ENCODE measurements at regions not wholly inside any gene's neighbourhood (a gene's known extent, or its start where the extent isn't known, plus 50 kb on each side); places are given as distances from the start of the nearest gene placed in this dataset.

DNA sequence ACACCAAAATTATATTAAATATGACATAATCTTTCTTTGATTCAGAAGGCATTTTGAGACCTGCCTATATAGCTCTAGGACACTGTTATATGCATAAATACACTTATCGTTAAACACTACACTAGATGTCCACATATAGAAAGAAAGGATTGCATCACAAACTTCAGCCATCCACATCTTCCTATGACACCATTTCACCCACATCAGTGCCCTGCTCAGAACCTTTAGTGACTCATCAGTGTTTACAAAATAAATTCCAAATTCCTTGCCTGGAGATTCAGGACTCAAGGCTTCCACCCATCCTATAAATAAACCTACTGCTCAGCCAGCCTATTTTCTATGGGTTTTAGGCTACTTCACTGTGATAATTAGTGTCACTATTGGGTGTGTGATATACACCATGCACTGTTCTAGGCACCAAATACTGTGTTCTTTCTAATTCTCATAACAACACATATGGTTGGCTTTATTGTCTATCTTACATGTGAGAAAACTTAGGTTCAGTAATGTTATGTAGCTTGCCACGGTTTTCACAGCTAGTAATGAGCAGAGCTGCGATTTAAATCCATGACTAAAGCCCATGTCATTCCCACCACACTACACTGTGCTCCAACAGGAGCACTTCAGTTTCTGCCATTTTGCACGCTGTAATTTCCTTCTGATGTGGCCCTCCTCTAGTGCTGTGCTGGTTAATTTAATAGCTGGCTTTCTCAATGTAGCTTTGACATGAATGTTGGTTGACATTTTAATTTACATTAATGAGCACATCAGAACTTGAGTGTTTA is 103.3 kb downstream of the SREK1 start:
- no peaks in the 10 kb centered on the region for H3K27me3 ChIP-seq
- H3K4me1 ChIP-seq, result no peaks in the 10 kb centered on the region
- H3K4me3 ChIP-seq (ENCODE audit: low read depth, low read length), result no peak overlapping the region
- no peaks in the 10 kb centered on the region for H3K36me3 ChIP-seq
- no peak for DNase-seq
- H3K9me3 ChIP-seq, result no peaks in the 10 kb centered on the region
- TF ChIP-seq, protein P1, sequence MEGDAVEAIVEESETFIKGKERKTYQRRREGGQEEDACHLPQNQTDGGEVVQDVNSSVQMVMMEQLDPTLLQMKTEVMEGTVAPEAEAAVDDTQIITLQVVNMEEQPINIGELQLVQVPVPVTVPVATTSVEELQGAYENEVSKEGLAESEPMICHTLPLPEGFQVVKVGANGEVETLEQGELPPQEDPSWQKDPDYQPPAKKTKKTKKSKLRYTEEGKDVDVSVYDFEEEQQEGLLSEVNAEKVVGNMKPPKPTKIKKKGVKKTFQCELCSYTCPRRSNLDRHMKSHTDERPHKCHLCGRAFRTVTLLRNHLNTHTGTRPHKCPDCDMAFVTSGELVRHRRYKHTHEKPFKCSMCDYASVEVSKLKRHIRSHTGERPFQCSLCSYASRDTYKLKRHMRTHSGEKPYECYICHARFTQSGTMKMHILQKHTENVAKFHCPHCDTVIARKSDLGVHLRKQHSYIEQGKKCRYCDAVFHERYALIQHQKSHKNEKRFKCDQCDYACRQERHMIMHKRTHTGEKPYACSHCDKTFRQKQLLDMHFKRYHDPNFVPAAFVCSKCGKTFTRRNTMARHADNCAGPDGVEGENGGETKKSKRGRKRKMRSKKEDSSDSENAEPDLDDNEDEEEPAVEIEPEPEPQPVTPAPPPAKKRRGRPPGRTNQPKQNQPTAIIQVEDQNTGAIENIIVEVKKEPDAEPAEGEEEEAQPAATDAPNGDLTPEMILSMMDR (IDR thresholded peaks at IDR 0.05; ENCODE audit: low read depth, low read length), result no peak

DNA sequence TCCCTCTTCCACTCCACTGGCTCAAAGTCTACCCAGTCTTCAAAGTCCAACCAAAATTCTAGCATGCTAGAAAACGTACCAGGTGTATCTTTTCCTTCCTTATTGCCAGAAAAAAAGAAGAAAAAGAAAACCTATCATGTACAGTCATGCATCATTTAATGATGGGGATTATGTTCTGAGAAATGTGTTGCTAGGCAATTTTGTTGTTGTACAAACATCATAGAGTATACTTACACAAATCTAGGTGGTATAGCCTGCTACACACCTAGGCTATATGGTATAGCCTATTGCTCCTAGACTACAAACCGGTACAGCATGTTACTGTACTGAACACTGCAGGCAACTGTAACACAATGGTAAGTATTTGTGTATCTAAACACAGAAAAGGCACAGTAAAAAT is 104.8 kb downstream of the SREK1 start:
- no peak for DNase-seq
- Histone ChIP-seq H3K36me3 (no peaks in the 10 kb centered on the region), H3K4me1 (no peaks in the 10 kb centered on the region), H3K9me3 (no peaks in the 10 kb centered on the region), H3K27me3 (no peaks in the 10 kb centered on the region), H3K4me3 (ENCODE audit: low read depth, low read length) (no peak overlapping the region)
- TF ChIP-seq, protein P1 (IDR thresholded peaks at IDR 0.05; ENCODE audit: low read depth, low read length), result no peak

DNA sequence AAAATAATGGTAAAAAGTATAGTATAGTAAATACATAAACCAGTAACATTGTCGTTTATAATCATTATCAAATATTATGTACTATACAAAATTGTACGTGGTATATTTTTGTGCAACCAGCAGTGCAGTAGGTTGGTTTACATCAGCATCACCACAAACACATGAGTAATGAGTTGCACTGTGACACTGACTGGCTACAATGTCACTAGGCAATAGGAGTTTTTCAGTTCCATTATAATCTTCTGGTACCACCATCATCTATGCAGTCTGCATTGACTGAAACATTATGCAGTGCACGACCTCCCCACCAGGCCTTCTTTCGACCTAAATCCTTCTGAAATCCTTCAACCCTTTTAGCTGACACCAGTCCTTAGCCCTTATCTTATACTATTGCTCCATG is 105.8 kb downstream of the SREK1 start:
- TF ChIP-seq, protein P1 (IDR thresholded peaks at IDR 0.05; ENCODE audit: low read depth, low read length), result no peak
- Histone ChIP-seq H3K36me3 (no peaks in the 10 kb centered on the region), H3K27me3 (no peaks in the 10 kb centered on the region), H3K4me1 (no peaks in the 10 kb centered on the region), H3K9me3 (no peaks in the 10 kb centered on the region), H3K4me3 (ENCODE audit: low read depth, low read length) (no peak overlapping the region)
- no peak for DNase-seq

DNA sequence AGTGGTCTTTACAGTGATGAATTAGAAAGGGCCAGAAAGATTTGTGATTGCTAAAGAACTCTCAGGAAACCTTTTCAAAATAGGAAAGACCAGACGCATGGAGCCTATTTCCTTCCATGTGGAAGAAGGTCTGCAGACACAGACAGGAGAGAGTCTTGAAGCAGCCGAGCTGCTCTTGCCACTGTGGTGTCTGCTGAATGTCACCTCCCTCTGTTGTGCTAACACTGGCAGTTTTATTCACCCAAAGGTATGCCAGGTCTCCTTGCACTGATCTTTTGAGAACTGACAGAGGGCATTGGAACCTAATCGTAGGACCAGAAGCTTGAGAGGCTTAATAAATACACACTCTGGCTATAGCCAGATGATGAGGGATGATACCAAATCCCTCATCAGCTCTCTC is 108.7 kb downstream of the SREK1 start:
- Histone ChIP-seq H3K4me3 (ENCODE audit: low read depth, low read length) (no peak overlapping the region), H3K36me3 (no peaks in the 10 kb centered on the region), H3K27me3 (no peaks in the 10 kb centered on the region), H3K9me3 (no peaks in the 10 kb centered on the region), H3K4me1 (no peaks in the 10 kb centered on the region)
- TF ChIP-seq, protein P1 (IDR thresholded peaks at IDR 0.05; ENCODE audit: low read depth, low read length), result no peak
- no peak for DNase-seq

DNA sequence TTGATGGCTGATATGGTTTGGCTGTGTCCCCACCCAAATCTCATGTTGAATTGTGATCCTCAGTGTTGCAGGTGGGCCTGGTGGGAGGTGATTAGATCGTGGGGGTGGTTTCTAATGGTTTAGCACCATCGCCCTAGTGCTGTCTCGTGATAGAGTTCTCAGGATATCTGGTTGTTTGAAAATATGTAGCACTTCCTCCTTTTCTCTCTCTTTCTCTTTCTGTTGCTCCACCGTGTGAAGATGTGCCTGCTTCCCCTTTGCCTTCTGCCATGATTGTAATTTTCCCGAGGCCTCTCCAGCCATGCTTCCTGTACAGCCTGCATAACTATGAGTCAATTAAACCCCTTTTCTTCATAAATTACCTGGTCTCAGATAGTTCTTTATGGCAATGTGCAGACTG is 111.6 kb downstream of the SREK1 start:
- TF ChIP-seq, protein P1 (IDR thresholded peaks at IDR 0.05; ENCODE audit: low read depth, low read length), result no peak
- no peak for DNase-seq
- H3K36me3 ChIP-seq, result no peaks in the 10 kb centered on the region

DNA sequence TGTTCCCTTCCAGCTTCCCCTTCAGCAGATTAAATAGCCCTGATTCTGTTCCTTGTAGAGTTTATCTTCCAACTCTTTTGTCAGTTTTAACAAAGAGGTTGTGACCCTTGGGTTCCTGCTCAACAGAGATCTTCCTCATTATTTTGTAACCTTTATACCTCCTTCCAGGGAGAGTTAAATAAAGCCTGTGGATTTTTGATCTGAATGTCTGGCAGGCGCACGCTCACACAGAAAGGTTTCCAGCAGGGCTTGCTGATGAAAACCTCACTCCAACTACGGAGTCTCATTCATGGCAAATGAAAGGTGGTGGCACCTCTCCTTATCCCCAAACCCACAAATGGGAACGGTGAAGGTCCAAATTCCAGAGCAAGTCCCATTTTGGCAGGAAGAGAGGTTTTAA is 129.0 kb downstream of the SREK1 start:
- H3K27me3 ChIP-seq, result no peaks in the 10 kb centered on the region
- no peaks in the 10 kb centered on the region for H3K9me3 ChIP-seq
- H3K4me1 ChIP-seq, result no peaks in the 10 kb centered on the region
- TF ChIP-seq, protein P1 (IDR thresholded peaks at IDR 0.05; ENCODE audit: low read depth, low read length), result no peak
- DNase-seq, result no peak
- H3K36me3 ChIP-seq, result no peaks in the 10 kb centered on the region
- H3K4me3 ChIP-seq (ENCODE audit: low read depth, low read length), result no peak overlapping the region

More for the DNA sequence above, 111.6 kb downstream of the SREK1 start:
- Histone ChIP-seq H3K27me3 (no peaks in the 10 kb centered on the region), H3K9me3 (no peaks in the 10 kb centered on the region), H3K4me1 (no peaks in the 10 kb centered on the region), H3K4me3 (ENCODE audit: low read depth, low read length) (no peak overlapping the region)

Measured in BE2C (cell line).